CD8-positive, alpha-beta memory T cell (primary cell): ENCODE measurements at regions not wholly inside any gene's neighbourhood (a gene's known extent, or its start where the extent isn't known, plus 50 kb on each side); places are given as distances from the start of the nearest gene placed in this dataset.

Experiments used
- CTCF ChIA-PET: fragments of 350-600 bp; sonication (Branson Sonifier 250); formaldehyde crosslinking; loops from one replicate; lab custom pipeline; 2021; ENCODE audit warnings: antibody characterized with exemption; lab: Charles Lee
- POLR2A ChIA-PET: fragments of 350-600 bp; sonication (Branson Sonifier 250); formaldehyde crosslinking; loops from one replicate; lab custom pipeline; 2021; ENCODE audit warnings: antibody characterized with exemption; lab: Charles Lee
- DNase-seq, 5 donors: peaks; one replicate each; pipeline versions ENCODE4 v3.0.0 to v3.0.0-alpha.2; 2020 to 2022; ENCODE audit warnings: mixed read lengths in 1 of 5
- H3K27ac ChIP-seq: one replicate; pipeline ENCODE4 v1.7.0; 2013; ENCODE audit warnings: low read depth, mild to moderate bottlenecking, low read length, moderate library complexity
- H3K27me3 ChIP-seq: 2 replicates; pipeline ENCODE4 v1.7.0; 2013; ENCODE audit warnings: low read length, mild to moderate bottlenecking; ENCODE audit not compliant: insufficient read depth, poor library complexity, severe bottlenecking
- H3K36me3 ChIP-seq: 2 replicates; pipeline ENCODE4 v1.7.0; 2013; ENCODE audit warnings: mild to moderate bottlenecking, low read length, moderate library complexity; ENCODE audit not compliant: insufficient read depth
- H3K4me1 ChIP-seq: 2 replicates; pipeline ENCODE4 v1.7.0; 2013; ENCODE audit warnings: mild to moderate bottlenecking, low read length, moderate library complexity; ENCODE audit not compliant: insufficient read depth
- H3K4me3 ChIP-seq: 2 replicates; pipeline ENCODE4 v1.7.0; 2013; ENCODE audit warnings: mild to moderate bottlenecking, low read length
- H3K9me3 ChIP-seq: 2 replicates; pipeline ENCODE4 v1.7.0; 2013; ENCODE audit warnings: mild to moderate bottlenecking, low read length
- H3K27ac Mint-ChIP-seq, 8 donors: one replicate each; pipeline ENCODE4 v1.8.0; 2020 to 2021; ENCODE audit warnings: mixed read lengths in 8 of 8, mild to moderate bottlenecking in 6 of 8, inconsistent platforms in 3 of 8, moderate library complexity in 3 of 8
- H3K27me3 Mint-ChIP-seq, 2 donors: one replicate each; pipeline ENCODE4 v1.8.0; 2020 to 2021; ENCODE audit warnings: mixed read lengths in 2 of 2, mild to moderate bottlenecking in 1 of 2, moderate library complexity in 1 of 2
- H3K36me3 Mint-ChIP-seq, 3 donors: one replicate each; pipeline ENCODE4 v1.8.0; 2020 to 2021; ENCODE audit warnings: mixed read lengths in 3 of 3, inconsistent platforms in 1 of 3, mild to moderate bottlenecking in 1 of 3
- H3K4me1 Mint-ChIP-seq, 3 donors: one replicate each; pipeline ENCODE4 v1.8.0; 2020 to 2021; ENCODE audit warnings: mixed read lengths in 3 of 3, inconsistent platforms in 1 of 3, mild to moderate bottlenecking in 1 of 3
- H3K4me3 Mint-ChIP-seq, 7 donors: one replicate each; pipeline ENCODE4 v1.8.0; 2020 to 2021; ENCODE audit warnings: mixed read lengths in 7 of 7, mild to moderate bottlenecking in 6 of 7, moderate library complexity in 4 of 7, inconsistent platforms in 2 of 7
- H3K9me3 Mint-ChIP-seq, 5 donors: one replicate each; pipeline ENCODE4 v1.8.0; 2020 to 2022; ENCODE audit warnings: mixed read lengths in 5 of 5, mild to moderate bottlenecking in 3 of 5, moderate library complexity in 2 of 5, inconsistent platforms in 1 of 5

DNA sequence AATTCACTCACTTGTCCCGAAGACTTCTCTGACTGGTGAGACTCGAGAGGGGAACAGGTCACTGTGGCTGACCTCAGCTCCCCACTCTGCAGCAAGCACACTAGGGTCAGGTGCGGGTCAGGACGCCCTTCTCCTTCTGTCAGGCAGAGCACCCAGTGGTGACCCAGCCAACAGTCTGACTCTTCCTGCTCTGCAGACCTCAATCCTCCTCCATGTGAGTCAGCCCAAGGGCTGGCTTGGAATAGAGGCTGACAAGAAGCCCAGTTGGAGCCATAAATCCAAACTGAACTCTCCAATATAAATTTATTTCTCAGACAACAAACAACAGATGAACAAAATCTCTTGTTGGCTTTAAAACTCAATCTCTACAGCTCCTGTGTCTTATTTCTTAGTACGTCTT is 253.1 kb downstream of the SH3BP4 start:
- H3K27ac Mint-ChIP-seq = no peak overlapping the region
- Histone ChIP-seq H3K36me3 (no peaks in the 10 kb centered on the region), H3K27ac (no peak overlapping the region), H3K9me3 (no peaks in the 10 kb centered on the region), H3K27me3 (peaks cover 5% of the 10 kb centered on the region), H3K4me1 (no peaks in the 10 kb centered on the region), H3K4me3 (no peak overlapping the region)
- CTCF ChIA-PET = no interaction called here
- peaks cover 8 to 13% of the 10 kb centered on the region in 2 donors for H3K27me3 Mint-ChIP-seq
- H3K36me3 Mint-ChIP-seq = no peaks in the 10 kb centered on the region
- H3K4me3 Mint-ChIP-seq = no peak overlapping the region
- POLR2A ChIA-PET = no interaction called here
- peaks cover 0 to under 1% (median 0%) of the 10 kb centered on the region in 5 donors for H3K9me3 Mint-ChIP-seq
- no peak for DNase-seq
- H3K4me1 Mint-ChIP-seq = no peaks in the 10 kb centered on the region

DNA sequence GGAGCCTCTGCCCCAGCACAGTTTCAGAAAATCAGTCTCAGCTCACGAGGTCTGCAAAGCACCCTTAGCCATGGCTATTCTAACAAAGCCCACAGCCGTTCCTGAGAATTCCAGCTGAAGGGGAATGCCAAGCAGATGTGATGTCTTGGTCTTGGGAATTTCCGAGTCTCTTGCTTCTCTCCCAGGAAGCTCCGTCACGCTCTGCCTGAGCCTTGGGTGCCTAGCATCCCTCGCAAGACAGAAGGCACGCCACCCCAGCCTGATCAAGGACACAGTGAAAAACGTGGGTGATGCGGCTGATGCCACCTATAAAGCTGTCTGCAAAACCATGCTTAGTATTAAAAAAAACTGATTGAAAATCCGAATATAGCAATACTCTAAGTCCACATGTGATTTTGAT is 254.6 kb downstream of the SH3BP4 start:
- H3K9me3 ChIP-seq = no peaks in the 10 kb centered on the region
- H3K36me3 ChIP-seq = no peaks in the 10 kb centered on the region
- CTCF ChIA-PET = no interaction called here
- H3K4me1 ChIP-seq = no peaks in the 10 kb centered on the region
- H3K4me3 Mint-ChIP-seq = no peak overlapping the region
- POLR2A ChIA-PET = no interaction called here
- H3K4me1 Mint-ChIP-seq = no peaks in the 10 kb centered on the region
- H3K27me3 Mint-ChIP-seq = peaks cover 8 to 13% of the 10 kb centered on the region in 2 donors
- H3K36me3 Mint-ChIP-seq = no peaks in the 10 kb centered on the region
- no peak overlapping the region for H3K4me3 ChIP-seq
- H3K27ac ChIP-seq = no peak overlapping the region
- peaks cover 5% of the 10 kb centered on the region for H3K27me3 ChIP-seq
- no peak for DNase-seq
- no peak overlapping the region for H3K27ac Mint-ChIP-seq
- H3K9me3 Mint-ChIP-seq = peaks cover 0 to 3% (median 0%) of the 10 kb centered on the region in 5 donors

DNA sequence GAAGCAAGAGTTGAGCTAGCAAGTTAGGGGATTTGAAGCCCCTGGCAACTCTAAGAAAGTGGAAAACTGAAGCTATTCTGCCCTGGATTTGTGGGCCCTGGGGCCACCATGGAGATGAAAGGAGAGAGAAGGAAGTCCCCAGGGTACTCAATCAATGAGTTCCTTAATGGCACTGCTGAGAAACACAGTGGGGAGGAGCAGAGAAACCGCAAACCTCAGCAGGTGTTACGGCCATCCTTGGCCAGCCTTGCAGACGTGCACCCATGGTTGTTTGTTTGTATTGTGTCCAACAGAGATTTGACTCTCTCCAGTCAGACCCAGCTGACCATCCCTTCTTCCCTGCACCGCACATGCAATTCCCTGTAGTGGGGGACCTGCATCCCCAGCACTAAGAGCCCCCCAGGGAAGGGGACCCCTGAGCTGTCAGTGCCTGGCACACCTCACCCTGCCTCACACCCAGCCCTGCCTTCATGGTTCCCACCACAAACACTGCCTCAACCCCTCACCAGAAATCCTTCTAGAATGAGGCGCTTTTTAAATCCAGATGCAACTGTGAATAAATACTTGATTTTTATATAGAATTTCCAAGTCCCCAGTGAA is 255.3 kb downstream of the SH3BP4 start:
- H3K4me3 Mint-ChIP-seq = no peak overlapping the region
- H3K4me1 ChIP-seq = no peaks in the 10 kb centered on the region
- H3K9me3 Mint-ChIP-seq = peaks cover 0 to 3% (median 0%) of the 10 kb centered on the region in 5 donors
- no peak overlapping the region for H3K4me3 ChIP-seq
- no peaks in the 10 kb centered on the region for H3K36me3 Mint-ChIP-seq
- no peaks in the 10 kb centered on the region for H3K4me1 Mint-ChIP-seq
- DNase-seq = no peak
- peaks cover 5% of the 10 kb centered on the region for H3K27me3 ChIP-seq
- H3K27me3 Mint-ChIP-seq = peaks cover 6 to 13% of the 10 kb centered on the region in 2 donors
- H3K27ac ChIP-seq = no peak overlapping the region
- ChIA-PET POLR2A (no interaction called here), CTCF (no interaction called here)
- no peak overlapping the region for H3K27ac Mint-ChIP-seq
- no peaks in the 10 kb centered on the region for H3K36me3 ChIP-seq
- no peaks in the 10 kb centered on the region for H3K9me3 ChIP-seq

DNA sequence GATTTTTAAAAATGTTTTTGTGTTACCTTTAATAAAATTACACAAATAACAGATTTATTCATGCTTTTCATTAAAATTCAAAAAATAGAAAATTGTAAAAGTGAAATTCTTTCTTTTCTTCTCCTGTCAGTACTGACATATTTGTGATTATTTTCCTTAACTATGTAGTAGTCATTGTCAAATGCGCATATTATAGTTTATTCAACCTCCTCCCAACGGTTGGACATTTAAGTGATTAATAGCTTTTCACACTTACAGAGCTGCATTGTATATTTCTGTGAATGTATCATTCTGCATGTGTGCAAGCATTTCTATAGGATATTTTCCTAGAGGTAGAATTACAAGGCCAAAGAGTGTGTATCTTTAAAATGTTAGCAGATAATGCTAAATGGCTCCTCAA is 259.2 kb downstream of the SH3BP4 start:
- Histone ChIP-seq H3K27ac (no peak overlapping the region), H3K4me1 (no peaks in the 10 kb centered on the region), H3K27me3 (peaks cover 4% of the 10 kb centered on the region), H3K9me3 (no peaks in the 10 kb centered on the region), H3K36me3 (no peaks in the 10 kb centered on the region), H3K4me3 (no peak overlapping the region)
- POLR2A ChIA-PET = no interaction called here
- no peaks in the 10 kb centered on the region for H3K36me3 Mint-ChIP-seq
- DNase-seq = no peak
- H3K4me3 Mint-ChIP-seq = no peak overlapping the region
- H3K27ac Mint-ChIP-seq = no peak overlapping the region
- CTCF ChIA-PET = no interaction called here
- H3K9me3 Mint-ChIP-seq = peaks cover 0 to 3% (median 0%) of the 10 kb centered on the region in 5 donors
- H3K4me1 Mint-ChIP-seq = no peaks in the 10 kb centered on the region
- H3K27me3 Mint-ChIP-seq = peaks cover 10 to 13% of the 10 kb centered on the region in 2 donors

DNA sequence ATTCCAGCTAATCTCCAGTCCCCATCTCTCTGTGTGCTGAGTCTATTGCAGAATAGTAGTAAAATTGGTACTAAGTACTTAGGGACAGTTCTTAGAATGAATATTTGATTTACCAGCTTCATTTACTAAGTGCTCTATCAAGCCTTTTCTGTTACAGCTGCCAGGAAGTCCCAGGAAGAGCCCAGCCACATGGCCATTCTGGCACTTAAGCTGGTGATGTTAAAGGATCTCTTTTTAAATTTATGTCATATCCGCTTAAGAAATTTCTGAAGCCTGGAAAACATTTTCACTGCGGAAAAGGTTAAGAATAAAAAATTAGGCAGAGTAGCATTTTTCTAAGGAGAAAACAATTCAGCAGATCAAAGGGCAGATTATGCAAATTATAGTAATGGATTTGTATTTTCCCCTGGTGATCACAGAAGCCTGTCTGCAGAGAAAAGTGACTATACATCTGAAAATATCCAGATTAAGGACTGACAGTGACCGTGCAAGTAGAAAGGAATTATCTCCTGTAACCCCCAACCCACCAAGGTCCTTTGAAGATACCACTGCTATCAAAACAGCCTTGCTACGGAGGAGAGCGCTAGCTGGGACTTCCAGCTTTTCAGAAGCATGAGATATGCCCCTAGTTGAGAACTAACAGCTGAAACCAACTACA is 260.8 kb downstream of the SH3BP4 start:
- ChIA-PET POLR2A (no interaction called here), CTCF (no interaction called here)
- Mint-ChIP-seq H3K9me3 (peaks cover 0 to 3% (median 0%) of the 10 kb centered on the region in 5 donors), H3K27me3 (peaks cover 8 to 10% of the 10 kb centered on the region in 2 donors), H3K4me1 (no peaks in the 10 kb centered on the region), H3K36me3 (no peaks in the 10 kb centered on the region), H3K4me3 (no peak overlapping the region), H3K27ac (no peak overlapping the region)
- no peak for DNase-seq
- H3K4me3 ChIP-seq = no peak overlapping the region
- no peaks in the 10 kb centered on the region for H3K36me3 ChIP-seq
- no peaks in the 10 kb centered on the region for H3K9me3 ChIP-seq
- H3K27ac ChIP-seq = no peak overlapping the region
- H3K4me1 ChIP-seq = no peaks in the 10 kb centered on the region
- H3K27me3 ChIP-seq = peaks cover 4% of the 10 kb centered on the region

DNA sequence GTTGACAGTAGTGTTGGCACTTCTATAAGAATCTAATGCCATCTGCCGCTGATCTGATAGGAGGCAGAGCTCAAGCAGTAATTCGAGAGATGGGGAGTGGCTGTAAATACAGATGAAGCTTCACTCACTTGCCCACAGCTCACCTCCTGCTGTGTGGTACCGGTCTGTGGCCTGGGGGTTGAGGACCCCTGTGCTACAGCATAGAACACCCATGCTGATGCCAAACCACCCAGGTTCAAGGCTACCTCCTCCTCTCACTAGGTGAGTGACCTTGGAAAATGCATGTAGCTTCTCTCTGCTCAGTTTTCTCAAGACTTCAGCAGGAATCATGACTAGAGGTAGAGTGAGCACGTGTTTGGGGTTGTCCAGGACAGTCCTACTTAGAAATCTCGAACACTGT is 263.4 kb downstream of the SH3BP4 start:
- Mint-ChIP-seq H3K27me3 (peaks cover 13 to 14% of the 10 kb centered on the region in 2 donors), H3K4me3 (no peak overlapping the region), H3K4me1 (no peaks in the 10 kb centered on the region), H3K36me3 (no peaks in the 10 kb centered on the region), H3K27ac (no peak overlapping the region), H3K9me3 (no peaks in the 10 kb centered on the region)
- Histone ChIP-seq H3K27ac (no peak overlapping the region), H3K27me3 (peaks cover 4% of the 10 kb centered on the region), H3K9me3 (no peaks in the 10 kb centered on the region), H3K36me3 (no peaks in the 10 kb centered on the region), H3K4me1 (no peaks in the 10 kb centered on the region), H3K4me3 (no peak overlapping the region)
- ChIA-PET CTCF (no interaction called here), POLR2A (no interaction called here)
- no peak for DNase-seq

DNA sequence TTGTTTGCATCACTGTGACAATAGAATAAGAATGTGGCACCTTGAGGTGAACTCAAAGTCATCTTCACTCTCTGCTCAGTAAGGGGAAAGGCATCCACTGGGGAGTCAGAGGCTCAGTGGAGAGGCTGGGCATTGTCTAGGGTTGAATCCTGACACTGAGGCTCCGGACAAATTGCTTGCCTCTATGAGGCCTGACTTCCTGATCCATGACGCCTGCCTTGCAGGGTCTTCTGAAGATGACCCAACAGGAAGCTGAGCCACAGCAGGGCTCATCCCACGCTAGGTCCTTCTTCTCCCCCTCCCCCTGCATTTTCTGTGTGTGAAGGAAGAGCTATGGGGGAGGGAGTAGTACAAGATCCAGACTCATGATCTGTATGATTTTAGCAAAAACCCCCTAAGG is 265.1 kb downstream of the SH3BP4 start:
- Histone ChIP-seq H3K4me1 (no peaks in the 10 kb centered on the region), H3K9me3 (no peaks in the 10 kb centered on the region), H3K27ac (no peak overlapping the region), H3K27me3 (peaks cover 4% of the 10 kb centered on the region), H3K36me3 (no peaks in the 10 kb centered on the region), H3K4me3 (no peak overlapping the region)
- Mint-ChIP-seq H3K9me3 (no peaks in the 10 kb centered on the region), H3K27ac (no peak overlapping the region), H3K4me3 (no peak overlapping the region), H3K27me3 (peaks cover 13 to 19% of the 10 kb centered on the region in 2 donors), H3K4me1 (no peaks in the 10 kb centered on the region), H3K36me3 (no peaks in the 10 kb centered on the region)
- ChIA-PET POLR2A (no interaction called here), CTCF (no interaction called here)
- DNase-seq = no peak

DNA sequence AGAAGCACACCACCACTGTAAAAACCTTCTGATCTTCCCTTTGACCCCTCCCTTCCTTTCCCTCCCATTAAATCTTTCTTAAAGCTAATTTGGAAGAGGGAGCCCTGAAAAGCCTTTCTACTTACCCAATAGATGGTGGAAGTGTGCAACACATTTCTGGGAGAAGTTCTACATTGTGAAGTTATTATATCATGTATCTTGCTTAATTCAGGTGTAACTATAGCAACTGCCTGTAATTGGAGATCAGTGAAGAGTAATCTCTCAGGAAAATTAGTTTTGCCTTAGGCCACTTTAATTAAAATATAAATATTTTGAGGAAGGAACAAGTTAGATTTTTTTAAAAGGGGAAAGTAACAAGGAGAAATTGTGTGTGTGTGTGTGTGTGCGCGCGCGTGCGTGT is 266.0 kb downstream of the SH3BP4 start:
- no peak for DNase-seq
- Mint-ChIP-seq H3K36me3 (no peaks in the 10 kb centered on the region), H3K4me3 (no peak overlapping the region), H3K27ac (no peak overlapping the region), H3K9me3 (no peaks in the 10 kb centered on the region), H3K27me3 (peaks cover 13 to 22% of the 10 kb centered on the region in 2 donors), H3K4me1 (no peaks in the 10 kb centered on the region)
- no peaks in the 10 kb centered on the region for H3K36me3 ChIP-seq
- no peaks in the 10 kb centered on the region for H3K4me1 ChIP-seq
- ChIA-PET CTCF (no interaction called here), POLR2A (no interaction called here)
- no peak overlapping the region for H3K4me3 ChIP-seq
- H3K27ac ChIP-seq = no peak overlapping the region
- H3K9me3 ChIP-seq = no peaks in the 10 kb centered on the region
- H3K27me3 ChIP-seq = peaks cover 4% of the 10 kb centered on the region
